Upper lobe of right lung (tissue), 1 donor: ENCODE measurements at regions not wholly inside any gene's neighbourhood (a gene's known extent, or its start where the extent isn't known, plus 50 kb on each side); places are given as distances from the start of the nearest gene placed in this dataset.
"Not testable (repeated sequence)": the region's sequence is repeated elsewhere in the genome, so short reads cannot be mapped to it uniquely, and the experiment has no call there.

Experiments used
- ATAC-seq: fragments of 200-7000 bp; cut with Tn5 transposase; one replicate; pipeline ENCODE4 v1.9.1; 2020; ENCODE audit warnings: mild to moderate bottlenecking, moderate library complexity
- DNase-seq: peaks from one replicate; pipeline ENCODE4 v3.0.0-alpha.2; 2020
- H3K27ac ChIP-seq: fragments of 200-600 bp; one replicate; pipeline ENCODE4 v1.8.0; 2022
- H3K27me3 ChIP-seq: fragments of 200-600 bp; one replicate; pipeline ENCODE4 v1.8.0; 2022; ENCODE audit warnings: mild to moderate bottlenecking
- H3K36me3 ChIP-seq: fragments of 200-600 bp; one replicate; pipeline ENCODE4 v1.8.0; 2022
- H3K4me1 ChIP-seq: fragments of 200-600 bp; one replicate; pipeline ENCODE4 v1.8.0; 2022
- H3K4me3 ChIP-seq: fragments of 200-600 bp; one replicate; pipeline ENCODE4 v1.8.0; 2022; ENCODE audit warnings: mild to moderate bottlenecking
- H3K9me3 ChIP-seq: fragments of 200-600 bp; one replicate; pipeline ENCODE4 v1.8.0; 2022
- intact Hi-C: fragments of 100-400 bp; cut with DNase I; formaldehyde crosslinking; loops from one replicate; pipeline ENCODE4 v1.11.0; 2022
- TF ChIP-seq, protein P1 (sequence below): fragments of 200-600 bp; IDR thresholded peaks from one replicate; pipeline ENCODE4 v1.8.0; 2022; ENCODE audit warnings: antibody characterized with exemption
- donor health status: DM: no; HTN: yes; CAD: no; lungs with severe emphysema.

DNA sequence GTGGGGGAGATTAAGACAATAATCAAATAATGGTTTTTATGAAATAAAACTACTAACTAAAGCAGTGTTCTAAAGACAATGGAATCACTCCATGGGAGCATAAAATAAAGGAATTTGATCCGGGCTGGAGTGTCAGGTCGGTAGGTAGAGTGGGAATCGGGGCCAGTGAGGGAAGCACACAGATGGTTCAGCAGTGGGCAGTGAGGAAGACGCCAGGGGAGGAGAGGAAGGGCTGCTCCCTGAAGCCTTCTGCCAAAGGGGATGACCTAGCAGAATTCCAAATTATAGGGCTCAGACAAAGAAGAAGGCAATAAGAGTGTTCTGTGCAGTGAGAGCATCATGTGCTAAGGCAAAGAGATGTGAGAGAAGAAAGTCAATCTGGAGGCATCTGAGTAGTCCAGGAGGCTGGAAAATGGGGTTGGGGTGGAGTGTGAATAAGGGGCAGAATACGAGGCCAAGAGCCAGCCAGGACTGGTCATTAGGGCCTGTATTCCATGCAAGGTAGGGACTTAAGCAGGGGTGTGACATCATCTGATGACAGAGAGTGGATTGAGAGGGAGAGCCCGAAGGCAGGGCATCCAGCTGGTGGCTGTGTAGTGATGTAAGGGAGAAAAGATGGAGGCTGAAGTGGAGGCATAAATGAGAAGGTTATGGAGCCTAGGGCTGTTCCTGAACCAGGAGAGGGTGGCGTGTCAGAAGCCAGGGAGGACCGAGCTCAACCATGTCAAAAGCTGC, 137.6 kb downstream of the COPRS start:
- ATAC-seq (no peak), DNase-seq (no peak)
- no peak overlapping the region for H3K27ac ChIP-seq
- no peaks in the 10 kb centered on the region for H3K9me3 ChIP-seq
- H3K36me3 ChIP-seq: no peaks in the 10 kb centered on the region
- TF ChIP-seq, protein P1, sequence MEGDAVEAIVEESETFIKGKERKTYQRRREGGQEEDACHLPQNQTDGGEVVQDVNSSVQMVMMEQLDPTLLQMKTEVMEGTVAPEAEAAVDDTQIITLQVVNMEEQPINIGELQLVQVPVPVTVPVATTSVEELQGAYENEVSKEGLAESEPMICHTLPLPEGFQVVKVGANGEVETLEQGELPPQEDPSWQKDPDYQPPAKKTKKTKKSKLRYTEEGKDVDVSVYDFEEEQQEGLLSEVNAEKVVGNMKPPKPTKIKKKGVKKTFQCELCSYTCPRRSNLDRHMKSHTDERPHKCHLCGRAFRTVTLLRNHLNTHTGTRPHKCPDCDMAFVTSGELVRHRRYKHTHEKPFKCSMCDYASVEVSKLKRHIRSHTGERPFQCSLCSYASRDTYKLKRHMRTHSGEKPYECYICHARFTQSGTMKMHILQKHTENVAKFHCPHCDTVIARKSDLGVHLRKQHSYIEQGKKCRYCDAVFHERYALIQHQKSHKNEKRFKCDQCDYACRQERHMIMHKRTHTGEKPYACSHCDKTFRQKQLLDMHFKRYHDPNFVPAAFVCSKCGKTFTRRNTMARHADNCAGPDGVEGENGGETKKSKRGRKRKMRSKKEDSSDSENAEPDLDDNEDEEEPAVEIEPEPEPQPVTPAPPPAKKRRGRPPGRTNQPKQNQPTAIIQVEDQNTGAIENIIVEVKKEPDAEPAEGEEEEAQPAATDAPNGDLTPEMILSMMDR: no peak
- no peaks in the 10 kb centered on the region for H3K4me1 ChIP-seq
- H3K27me3 ChIP-seq: no peaks in the 10 kb centered on the region
- intact Hi-C loops: no loop called here
- H3K4me3 ChIP-seq: no peak overlapping the region

DNA sequence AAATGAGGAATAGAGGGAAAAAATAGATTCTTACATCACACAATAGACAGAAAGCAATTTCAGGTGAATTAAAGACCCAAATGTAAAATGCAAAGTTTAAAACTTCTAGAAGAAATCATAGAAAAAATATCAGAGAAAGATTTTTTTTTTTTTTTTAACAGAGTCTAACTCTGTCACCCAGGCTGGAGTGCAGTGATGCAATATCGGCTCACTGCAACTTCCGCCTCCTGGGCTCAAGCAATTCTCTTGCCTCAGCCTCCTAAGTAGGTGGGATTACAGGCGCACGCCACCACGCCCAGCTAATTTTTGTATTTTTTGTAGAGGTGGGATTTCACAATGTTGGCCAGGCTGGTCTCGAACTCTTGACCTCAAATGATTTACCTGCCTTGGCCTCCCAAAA, 141.8 kb downstream of the COPRS start:
- H3K4me3 ChIP-seq, intact Hi-C loops, H3K4me1 ChIP-seq, H3K36me3 ChIP-seq, H3K27ac ChIP-seq, H3K9me3 ChIP-seq, DNase-seq, ATAC-seq, H3K27me3 ChIP-seq: not testable (repeated sequence)

DNA sequence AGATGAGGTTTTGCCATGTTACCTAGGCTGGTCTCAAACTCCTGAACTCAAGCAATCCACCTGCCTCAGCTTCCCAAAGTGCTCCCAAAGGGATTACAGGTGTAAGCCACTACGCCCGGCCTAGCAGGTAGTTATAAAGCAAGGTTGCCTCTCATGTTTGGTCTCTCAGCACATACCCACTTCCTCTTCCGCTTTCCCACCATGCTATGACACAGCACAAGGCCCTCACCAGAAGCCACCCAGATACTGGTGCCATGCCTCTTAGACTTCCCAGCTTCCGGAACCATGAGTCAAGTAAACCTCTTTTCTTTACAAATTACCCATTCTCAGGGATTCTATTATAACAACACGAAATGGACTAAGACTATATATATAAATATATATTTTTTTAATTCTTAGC, 143.6 kb downstream of the COPRS start:
- H3K27ac ChIP-seq: no peak overlapping the region

DNA sequence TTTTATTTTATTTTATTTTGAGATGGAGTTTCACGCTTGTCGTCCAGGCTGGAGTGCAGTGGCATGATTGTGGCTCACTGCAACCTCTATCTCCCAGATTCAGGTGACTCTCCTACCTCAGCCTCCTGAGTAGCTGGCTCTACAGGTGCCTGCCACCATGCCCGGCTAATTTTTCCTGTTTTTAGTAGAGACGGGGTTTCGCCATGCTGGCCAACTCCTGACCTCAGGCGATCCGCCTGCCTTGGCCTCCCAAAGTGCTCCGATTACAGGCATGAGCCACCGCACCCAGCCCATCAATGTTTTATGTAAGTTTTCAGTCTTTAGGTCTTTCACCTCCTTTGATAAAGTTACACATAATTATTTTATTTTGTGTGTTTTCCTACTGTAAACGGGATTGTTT, 154.6 kb downstream of the COPRS start:
- Histone ChIP-seq H3K9me3 (no peaks in the 10 kb centered on the region), H3K27ac (no peak overlapping the region), H3K4me1 (no peaks in the 10 kb centered on the region), H3K4me3 (no peak overlapping the region), H3K36me3 (no peaks in the 10 kb centered on the region), H3K27me3 (no peaks in the 10 kb centered on the region)
- no peak for DNase-seq
- TF ChIP-seq, protein P1: no peak
- ATAC-seq: no peak
- intact Hi-C loops: no loop called here

More for the DNA sequence above, 143.6 kb downstream of the COPRS start:
- Histone ChIP-seq H3K9me3 (no peaks in the 10 kb centered on the region), H3K36me3 (no peaks in the 10 kb centered on the region), H3K27me3 (no peaks in the 10 kb centered on the region), H3K4me3 (no peak overlapping the region), H3K4me1 (no peaks in the 10 kb centered on the region)
- TF ChIP-seq, protein P1: no peak
- intact Hi-C loops: no loop called here
- ATAC-seq: peak; percentile 61
- DNase-seq: no peak

DNA sequence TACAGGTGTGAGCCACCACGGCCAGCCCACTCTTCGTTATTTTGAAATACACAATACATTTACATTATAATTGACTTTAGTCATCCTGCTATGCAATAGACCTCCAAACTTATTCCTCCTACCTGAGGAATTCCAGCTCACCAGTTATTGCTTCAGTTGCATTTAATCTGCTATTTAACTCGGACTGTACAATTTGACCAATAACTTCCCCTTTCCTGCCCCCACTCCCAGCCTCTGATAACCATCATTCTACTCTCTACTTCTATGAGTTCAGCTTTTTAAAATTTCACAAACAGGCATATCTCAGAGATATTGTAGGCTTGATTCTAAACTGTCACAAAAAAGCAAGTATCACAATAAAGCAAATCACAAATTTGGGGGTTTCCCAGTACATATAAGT, 157.0 kb downstream of the COPRS start:
- Histone ChIP-seq H3K4me3 (no peak overlapping the region), H3K4me1 (no peaks in the 10 kb centered on the region), H3K27me3 (no peaks in the 10 kb centered on the region), H3K9me3 (no peaks in the 10 kb centered on the region), H3K27ac (no peak overlapping the region), H3K36me3 (no peaks in the 10 kb centered on the region)
- intact Hi-C loops: no loop called here
- DNase-seq: no peak
- no peak for ATAC-seq
- TF ChIP-seq, protein P1: no peak

DNA sequence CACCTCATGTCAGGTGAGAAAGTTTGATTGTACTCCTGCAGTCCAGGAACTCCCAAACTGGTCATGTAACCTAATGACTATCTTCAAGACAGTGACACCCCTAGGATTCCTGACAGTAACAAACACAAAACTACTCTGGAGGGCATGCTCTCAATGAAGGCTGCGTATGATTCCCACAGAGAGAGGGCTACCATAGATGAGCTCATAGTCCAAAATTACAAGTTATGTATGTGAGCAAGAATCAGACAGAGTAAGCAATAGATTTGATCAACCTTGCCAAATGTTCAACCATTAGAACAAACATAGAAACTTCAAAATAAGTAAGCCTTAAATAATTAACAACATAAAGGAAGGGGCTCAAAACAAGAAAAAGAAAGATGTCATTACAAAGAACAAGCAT, 158.1 kb downstream of the COPRS start:
- no peaks in the 10 kb centered on the region for H3K36me3 ChIP-seq
- no peaks in the 10 kb centered on the region for H3K27me3 ChIP-seq
- ATAC-seq (no peak), DNase-seq (no peak)
- no peak overlapping the region for H3K27ac ChIP-seq
- no peak overlapping the region for H3K4me3 ChIP-seq
- intact Hi-C loops: no loop called here
- H3K9me3 ChIP-seq: no peaks in the 10 kb centered on the region
- H3K4me1 ChIP-seq: no peaks in the 10 kb centered on the region
- TF ChIP-seq, protein P1: no peak
